ENCODE measurements at regions not wholly inside any gene's neighbourhood (a gene's known extent, or its start where the extent isn't known, plus 50 kb on each side); places are given as distances from the start of the nearest gene placed in this dataset.

DNA sequence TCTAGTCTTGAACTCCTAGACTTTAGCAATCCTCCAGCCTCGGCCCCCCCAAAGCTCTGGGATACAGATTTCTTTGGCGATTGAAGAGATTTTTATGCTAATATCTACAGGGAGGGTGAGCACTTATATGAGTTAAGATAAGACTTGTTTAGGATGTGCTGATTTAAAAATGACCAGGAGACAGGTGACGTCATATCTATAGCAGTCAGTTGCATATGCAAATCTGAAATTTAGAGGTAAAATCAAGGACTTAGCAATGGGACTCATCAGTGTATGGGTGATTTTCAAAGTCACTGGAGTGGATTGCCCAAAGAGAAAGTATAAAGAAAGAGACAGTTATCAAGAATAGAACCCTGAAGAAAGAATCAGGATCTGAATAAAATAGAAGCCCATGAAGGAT is 394.5 kb downstream of the ADGRL2 start:
- no peak for TF ChIP-seq TEAD4 (IDR thresholded peaks at IDR 0.05)
- no peak for TF ChIP-seq YY1 (IDR thresholded peaks at IDR 0.05; ENCODE audit: low read depth)
- no peak for TF ChIP-seq CEBPB (IDR thresholded peaks at IDR 0.05)
- TF ChIP-seq, protein P1, sequence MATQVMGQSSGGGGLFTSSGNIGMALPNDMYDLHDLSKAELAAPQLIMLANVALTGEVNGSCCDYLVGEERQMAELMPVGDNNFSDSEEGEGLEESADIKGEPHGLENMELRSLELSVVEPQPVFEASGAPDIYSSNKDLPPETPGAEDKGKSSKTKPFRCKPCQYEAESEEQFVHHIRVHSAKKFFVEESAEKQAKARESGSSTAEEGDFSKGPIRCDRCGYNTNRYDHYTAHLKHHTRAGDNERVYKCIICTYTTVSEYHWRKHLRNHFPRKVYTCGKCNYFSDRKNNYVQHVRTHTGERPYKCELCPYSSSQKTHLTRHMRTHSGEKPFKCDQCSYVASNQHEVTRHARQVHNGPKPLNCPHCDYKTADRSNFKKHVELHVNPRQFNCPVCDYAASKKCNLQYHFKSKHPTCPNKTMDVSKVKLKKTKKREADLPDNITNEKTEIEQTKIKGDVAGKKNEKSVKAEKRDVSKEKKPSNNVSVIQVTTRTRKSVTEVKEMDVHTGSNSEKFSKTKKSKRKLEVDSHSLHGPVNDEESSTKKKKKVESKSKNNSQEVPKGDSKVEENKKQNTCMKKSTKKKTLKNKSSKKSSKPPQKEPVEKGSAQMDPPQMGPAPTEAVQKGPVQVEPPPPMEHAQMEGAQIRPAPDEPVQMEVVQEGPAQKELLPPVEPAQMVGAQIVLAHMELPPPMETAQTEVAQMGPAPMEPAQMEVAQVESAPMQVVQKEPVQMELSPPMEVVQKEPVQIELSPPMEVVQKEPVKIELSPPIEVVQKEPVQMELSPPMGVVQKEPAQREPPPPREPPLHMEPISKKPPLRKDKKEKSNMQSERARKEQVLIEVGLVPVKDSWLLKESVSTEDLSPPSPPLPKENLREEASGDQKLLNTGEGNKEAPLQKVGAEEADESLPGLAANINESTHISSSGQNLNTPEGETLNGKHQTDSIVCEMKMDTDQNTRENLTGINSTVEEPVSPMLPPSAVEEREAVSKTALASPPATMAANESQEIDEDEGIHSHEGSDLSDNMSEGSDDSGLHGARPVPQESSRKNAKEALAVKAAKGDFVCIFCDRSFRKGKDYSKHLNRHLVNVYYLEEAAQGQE (IDR thresholded peaks at IDR 0.05; ENCODE audit: low read depth) = no peak
- TF ChIP-seq, protein P2, sequence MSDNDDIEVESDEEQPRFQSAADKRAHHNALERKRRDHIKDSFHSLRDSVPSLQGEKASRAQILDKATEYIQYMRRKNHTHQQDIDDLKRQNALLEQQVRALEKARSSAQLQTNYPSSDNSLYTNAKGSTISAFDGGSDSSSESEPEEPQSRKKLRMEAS (IDR thresholded peaks at IDR 0.05) = no peak
- TF ChIP-seq TCF12 (IDR thresholded peaks at IDR 0.05; ENCODE audit: low read depth) = no peak
- TF ChIP-seq USF1 (IDR thresholded peaks at IDR 0.05) = no peak
- no peak for TF ChIP-seq EP300 (IDR thresholded peaks at IDR 0.05; ENCODE audit: borderline replicate concordance)
- TF ChIP-seq RAD21 (IDR thresholded peaks at IDR 0.05; ENCODE audit: low read depth) = no peak
- TF ChIP-seq ZBTB7A (IDR thresholded peaks at IDR 0.05; ENCODE audit: low read depth) = no peak
- TF ChIP-seq TAF1 (IDR thresholded peaks at IDR 0.05; ENCODE audit: low read depth) = no peak
- no peak for TF ChIP-seq FOXM1 (IDR thresholded peaks at IDR 0.05; ENCODE audit: borderline replicate concordance, low read depth)

DNA sequence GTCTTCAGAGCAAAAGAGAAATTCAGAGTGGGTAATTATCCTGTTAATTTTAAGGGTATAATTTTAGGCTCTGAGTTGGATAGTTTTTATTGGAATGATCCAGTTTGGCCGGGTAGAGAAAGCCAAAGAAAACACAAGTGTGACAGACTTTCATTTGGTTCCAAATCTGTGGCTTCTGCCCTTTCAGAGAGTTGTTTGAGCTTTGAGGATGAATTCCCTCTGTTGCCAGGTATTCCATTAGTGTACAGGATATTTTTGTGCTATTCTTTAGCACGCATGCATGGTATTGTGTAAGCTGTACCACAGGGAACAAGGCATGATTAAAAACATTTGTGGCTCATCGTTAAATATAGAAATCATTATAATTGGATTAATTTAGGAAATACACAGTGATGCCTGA is 384.4 kb downstream of the ADGRL2 start:
- no peak for TF ChIP-seq ZBTB7A (IDR thresholded peaks at IDR 0.05; ENCODE audit: low read depth)
- no peak for TF ChIP-seq EGR1 (IDR thresholded peaks at IDR 0.05)
- TF ChIP-seq TCF12 (IDR thresholded peaks at IDR 0.05; ENCODE audit: low read depth) = no peak
- TF ChIP-seq YY1 (IDR thresholded peaks at IDR 0.05; ENCODE audit: low read depth) = no peak
- no peak for TF ChIP-seq RAD21 (IDR thresholded peaks at IDR 0.05; ENCODE audit: low read depth)
- TF ChIP-seq USF1 (IDR thresholded peaks at IDR 0.05) = no peak
- TF ChIP-seq FOXM1 (IDR thresholded peaks at IDR 0.05; ENCODE audit: borderline replicate concordance, low read depth) = no peak
- no peak for TF ChIP-seq TEAD4 (IDR thresholded peaks at IDR 0.05)
- TF ChIP-seq, protein P2 (IDR thresholded peaks at IDR 0.05) = no peak
- no peak for TF ChIP-seq TAF1 (IDR thresholded peaks at IDR 0.05; ENCODE audit: low read depth)
- TF ChIP-seq NFIC (IDR thresholded peaks at IDR 0.05) = no peak
- no peak for TF ChIP-seq EP300 (IDR thresholded peaks at IDR 0.05; ENCODE audit: borderline replicate concordance)
- TF ChIP-seq, protein P1 (IDR thresholded peaks at IDR 0.05; ENCODE audit: low read depth) = no peak
- TF ChIP-seq CREB1 (IDR thresholded peaks at IDR 0.05; ENCODE audit: low read depth) = no peak
- no peak for TF ChIP-seq CEBPB (IDR thresholded peaks at IDR 0.05)

DNA sequence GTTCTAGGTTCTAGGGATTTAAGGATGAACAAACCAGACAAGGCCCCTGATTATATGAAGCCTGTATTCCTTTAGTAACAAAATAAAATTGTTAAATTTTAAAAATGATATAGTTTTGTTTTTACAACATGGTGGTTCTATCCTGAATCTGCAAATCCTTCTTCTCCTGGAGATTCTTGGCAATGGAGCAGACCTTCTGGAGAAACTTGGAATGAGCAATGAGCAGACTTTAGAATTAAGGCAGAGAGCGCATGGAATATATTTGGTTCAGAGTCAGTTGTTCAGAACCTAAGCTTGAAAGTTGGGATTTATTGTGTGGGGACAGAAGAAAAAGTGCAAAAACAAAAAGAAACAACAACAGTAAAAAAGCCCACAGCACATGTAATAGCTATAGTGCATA is 381.1 kb downstream of the ADGRL2 start:
- TF ChIP-seq YY1 (IDR thresholded peaks at IDR 0.05; ENCODE audit: low read depth) (no peak), FOXM1 (IDR thresholded peaks at IDR 0.05; ENCODE audit: borderline replicate concordance, low read depth) (no peak), ZBTB7A (IDR thresholded peaks at IDR 0.05; ENCODE audit: low read depth) (no peak), RAD21 (IDR thresholded peaks at IDR 0.05; ENCODE audit: low read depth) (no peak), EGR1 (IDR thresholded peaks at IDR 0.05) (no peak), USF1 (IDR thresholded peaks at IDR 0.05) (no peak), CEBPB (IDR thresholded peaks at IDR 0.05) (no peak), TCF12 (IDR thresholded peaks at IDR 0.05; ENCODE audit: low read depth) (no peak), NFIC (IDR thresholded peaks at IDR 0.05) (no peak), CREB1 (IDR thresholded peaks at IDR 0.05; ENCODE audit: low read depth) (no peak), TEAD4 (IDR thresholded peaks at IDR 0.05) (no peak), TAF1 (IDR thresholded peaks at IDR 0.05; ENCODE audit: low read depth) (no peak), EP300 (IDR thresholded peaks at IDR 0.05; ENCODE audit: borderline replicate concordance) (no peak)
- TF ChIP-seq, protein P1 (IDR thresholded peaks at IDR 0.05; ENCODE audit: low read depth) = no peak
- TF ChIP-seq, protein P2 (IDR thresholded peaks at IDR 0.05) = no peak

GRCh38 chr1:82179131-82179530 is 378.4 kb downstream of the ADGRL2 start:
- TF ChIP-seq USF1 (IDR thresholded peaks at IDR 0.05) (no peak), TCF12 (IDR thresholded peaks at IDR 0.05; ENCODE audit: low read depth) (no peak), EP300 (IDR thresholded peaks at IDR 0.05; ENCODE audit: borderline replicate concordance) (no peak), YY1 (IDR thresholded peaks at IDR 0.05; ENCODE audit: low read depth) (no peak), CEBPB (IDR thresholded peaks at IDR 0.05) (no peak), FOXM1 (IDR thresholded peaks at IDR 0.05; ENCODE audit: borderline replicate concordance, low read depth) (no peak), TEAD4 (IDR thresholded peaks at IDR 0.05) (no peak), TAF1 (IDR thresholded peaks at IDR 0.05; ENCODE audit: low read depth) (no peak), NFIC (IDR thresholded peaks at IDR 0.05) (no peak), RAD21 (IDR thresholded peaks at IDR 0.05; ENCODE audit: low read depth) (no peak), CREB1 (IDR thresholded peaks at IDR 0.05; ENCODE audit: low read depth) (no peak), EGR1 (IDR thresholded peaks at IDR 0.05) (no peak), ZBTB7A (IDR thresholded peaks at IDR 0.05; ENCODE audit: low read depth) (no peak)
- TF ChIP-seq, protein P1 (IDR thresholded peaks at IDR 0.05; ENCODE audit: low read depth) = no peak
- TF ChIP-seq, protein P2 (IDR thresholded peaks at IDR 0.05) = no peak

All from Ishikawa (cell line).